CD14-positive monocyte (primary cell): ENCODE measurements at regions not wholly inside any gene's neighbourhood (a gene's known extent, or its start where the extent isn't known, plus 50 kb on each side); places are given as distances from the start of the nearest gene placed in this dataset.

ENCODE experiments used
- DNase-seq, 3 donors: peaks; one replicate each; pipeline ENCODE4 v3.0.0-alpha.2; 2011 to 2022
- H2AFZ ChIP-seq: 2 replicates; pipeline ENCODE4 v1.6.0; 2012; ENCODE audit warnings: mild to moderate bottlenecking, low read depth, low read length, inconsistent platforms; ENCODE audit not compliant: insufficient read depth, poor library complexity, severe bottlenecking
- H3K27ac ChIP-seq, 2 donors: 1 replicate in 1 of 2; 2 replicates in 1 of 2; pipeline ENCODE4 v1.5.1; 2012 to 2013; ENCODE audit warnings: low read length in 2 of 2, control low read depth in 1 of 2, inconsistent platforms in 1 of 2, low read depth in 1 of 2, mild to moderate bottlenecking in 1 of 2
- H3K27me3 ChIP-seq, 2 donors: one replicate each; pipeline versions ENCODE4 v1.6.0 to v1.6.1; 2011 to 2013; ENCODE audit warnings: low read length in 2 of 2; ENCODE audit not compliant: control insufficient read depth in 2 of 2, insufficient read depth in 2 of 2
- H3K36me3 ChIP-seq, 2 donors: replicated peaks in 1 of 2; 1 replicate in 1 of 2; 2 replicates in 1 of 2; pipeline versions ENCODE4 v1.5.1 to v1.6.1; 2012 to 2013; ENCODE audit warnings: low read length in 2 of 2, control low read depth in 1 of 2, inconsistent platforms in 1 of 2, mild to moderate bottlenecking in 1 of 2; ENCODE audit not compliant: insufficient read depth in 2 of 2, control insufficient read depth in 1 of 2
- H3K4me1 ChIP-seq, 2 donors: 1 replicate in 1 of 2; 2 replicates in 1 of 2; pipeline versions ENCODE4 v1.5.1 to v1.6.1; 2012 to 2013; ENCODE audit warnings: low read length in 2 of 2, control low read depth in 1 of 2, inconsistent platforms in 1 of 2, mild to moderate bottlenecking in 1 of 2, moderate library complexity in 1 of 2; ENCODE audit not compliant: insufficient read depth in 2 of 2, control insufficient read depth in 1 of 2
- H3K4me2 ChIP-seq: replicated peaks from 2 replicates; pipeline ENCODE3; 2012; ENCODE audit warnings: low read length, moderate library complexity, mild to moderate bottlenecking; ENCODE audit not compliant: poor library complexity, severe bottlenecking; ENCODE audit errors: extremely low read depth
- H3K4me3 ChIP-seq, 3 experiments: fragments of 200-600 bp in 1 of 3; sonication (generic) in 1 of 3; replicated peaks in 1 of 3; 1 replicate in 2 of 3; 2 replicates in 1 of 3; pipeline ENCODE4 v1.5.1; 2011 to 2013; ENCODE audit warnings: low read length in 3 of 3, mild to moderate bottlenecking in 3 of 3, control low read depth in 2 of 3, low read depth in 2 of 3, inconsistent platforms in 1 of 3, moderate library complexity in 1 of 3
- H3K79me2 ChIP-seq: 2 replicates; pipeline ENCODE4 v1.6.0; 2012; ENCODE audit warnings: mild to moderate bottlenecking, control low read depth, inconsistent platforms, low read length, moderate library complexity; ENCODE audit not compliant: insufficient read depth
- H3K9ac ChIP-seq: 2 replicates; pipeline ENCODE4 v1.6.0; 2017; ENCODE audit warnings: low read length, mild to moderate bottlenecking; ENCODE audit not compliant: insufficient read depth, poor library complexity, severe bottlenecking
- H3K9me3 ChIP-seq, 2 donors: replicated peaks in 1 of 2; 1 replicate in 1 of 2; 2 replicates in 1 of 2; pipeline versions ENCODE4 v1.5.1 to v1.6.1; 2012 to 2013; ENCODE audit warnings: low read length in 2 of 2, control low read depth in 1 of 2; ENCODE audit not compliant: control insufficient read depth in 1 of 2, insufficient read depth in 1 of 2
- H4K20me1 ChIP-seq: 2 replicates; pipeline ENCODE4 v1.6.0; 2012; ENCODE audit warnings: mild to moderate bottlenecking, low read length, control low read depth, moderate library complexity; ENCODE audit not compliant: insufficient read depth
- H3K27ac Mint-ChIP-seq, 7 donors: one replicate each; pipeline ENCODE4 v1.8.0; 2020; ENCODE audit warnings: mild to moderate bottlenecking in 7 of 7, mixed read lengths in 7 of 7, moderate library complexity in 6 of 7, inconsistent platforms in 2 of 7
- H3K27me3 Mint-ChIP-seq, 3 donors: one replicate each; pipeline ENCODE4 v1.8.0; 2021 to 2022; ENCODE audit warnings: low read depth in 3 of 3, mild to moderate bottlenecking in 3 of 3, mixed read lengths in 3 of 3, moderate library complexity in 3 of 3, inconsistent platforms in 1 of 3
- H3K36me3 Mint-ChIP-seq, 2 donors: one replicate each; pipeline ENCODE4 v1.8.0; 2020; ENCODE audit warnings: mixed read lengths in 2 of 2, inconsistent platforms in 1 of 2, mild to moderate bottlenecking in 1 of 2
- H3K4me1 Mint-ChIP-seq: one replicate; pipeline ENCODE4 v1.8.0; 2020; ENCODE audit warnings: mild to moderate bottlenecking, mixed read lengths
- H3K4me3 Mint-ChIP-seq, 2 donors: one replicate each; pipeline ENCODE4 v1.8.0; 2020; ENCODE audit warnings: mild to moderate bottlenecking in 2 of 2, mixed read lengths in 2 of 2, moderate library complexity in 1 of 2
- H3K9me3 Mint-ChIP-seq, 7 donors: one replicate each; pipeline ENCODE4 v1.8.0; 2020 to 2022; ENCODE audit warnings: mixed read lengths in 7 of 7, mild to moderate bottlenecking in 6 of 7, moderate library complexity in 6 of 7, inconsistent platforms in 2 of 7
- WGBS: methylation state at CpG from one replicate; pipeline ENCODE4 v1.1.5; 2013; ENCODE audit warnings: missing lambda C conversion rate; ENCODE audit not compliant: insufficient coverage; 5-methylcytosine and 5-hydroxymethylcytosine counted together
- intact Hi-C, 2 donors: fragments of 100-400 bp; cut with micrococcal nuclease; formaldehyde crosslinking; loops; one replicate each; pipeline versions ENCODE4 v1.15.0 to v1.15.1; 2023
- TF ChIP-seq, protein P1 (sequence below): fragments of 200-600 bp; IDR thresholded peaks from one replicate; pipeline ENCODE4 v1.8.0; 2022; ENCODE audit warnings: antibody characterized with exemption, mild to moderate bottlenecking

DNA sequence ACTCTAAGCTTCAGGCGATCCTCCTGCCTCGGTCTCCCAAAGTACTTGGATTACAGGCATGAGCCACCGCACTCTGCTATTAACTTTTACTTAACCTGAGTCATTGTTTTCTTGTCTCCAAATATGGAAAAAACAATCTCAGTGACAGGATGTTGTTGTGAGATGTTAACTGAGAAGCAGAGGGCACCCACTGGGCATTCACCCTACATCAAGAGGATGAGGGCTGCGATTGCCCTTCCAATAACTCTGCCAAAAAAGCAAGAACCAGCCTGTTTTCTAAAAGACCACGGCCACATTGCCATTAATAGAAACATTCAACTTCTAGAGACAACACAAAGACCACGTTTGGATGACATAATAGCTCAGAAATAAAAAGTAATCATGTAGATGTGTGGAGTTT lies 107.6 kb upstream of the SGK1 start:
- no peak for DNase-seq
- peaks cover 24 to 43% of the 10 kb centered on the region in 2 donors for H3K4me1 ChIP-seq
- H3K4me1 Mint-ChIP-seq = peaks cover 43% of the 10 kb centered on the region
- TF ChIP-seq, protein P1, sequence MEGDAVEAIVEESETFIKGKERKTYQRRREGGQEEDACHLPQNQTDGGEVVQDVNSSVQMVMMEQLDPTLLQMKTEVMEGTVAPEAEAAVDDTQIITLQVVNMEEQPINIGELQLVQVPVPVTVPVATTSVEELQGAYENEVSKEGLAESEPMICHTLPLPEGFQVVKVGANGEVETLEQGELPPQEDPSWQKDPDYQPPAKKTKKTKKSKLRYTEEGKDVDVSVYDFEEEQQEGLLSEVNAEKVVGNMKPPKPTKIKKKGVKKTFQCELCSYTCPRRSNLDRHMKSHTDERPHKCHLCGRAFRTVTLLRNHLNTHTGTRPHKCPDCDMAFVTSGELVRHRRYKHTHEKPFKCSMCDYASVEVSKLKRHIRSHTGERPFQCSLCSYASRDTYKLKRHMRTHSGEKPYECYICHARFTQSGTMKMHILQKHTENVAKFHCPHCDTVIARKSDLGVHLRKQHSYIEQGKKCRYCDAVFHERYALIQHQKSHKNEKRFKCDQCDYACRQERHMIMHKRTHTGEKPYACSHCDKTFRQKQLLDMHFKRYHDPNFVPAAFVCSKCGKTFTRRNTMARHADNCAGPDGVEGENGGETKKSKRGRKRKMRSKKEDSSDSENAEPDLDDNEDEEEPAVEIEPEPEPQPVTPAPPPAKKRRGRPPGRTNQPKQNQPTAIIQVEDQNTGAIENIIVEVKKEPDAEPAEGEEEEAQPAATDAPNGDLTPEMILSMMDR = no peak
- H3K4me3 ChIP-seq = no peak overlapping the region
- intact Hi-C loops = loop anchor here in 1 of 2 donors (10.0 kb wide), 1 partner anchor 191 kb away; no protein-coding TSS in a partner anchor
- no peak overlapping the region for H3K4me2 ChIP-seq
- H2AFZ ChIP-seq = no peak overlapping the region
- H3K36me3 ChIP-seq = no peaks in the 10 kb centered on the region
- H3K27ac ChIP-seq = no peak overlapping the region
- peak overlapping the region in 4 of 7 donors; percentile 14 to 78 (median 48) for H3K27ac Mint-ChIP-seq
- no peaks in the 10 kb centered on the region for H4K20me1 ChIP-seq
- WGBS = no CpG with 5 or more reads among the region's 6 CpGs
- H3K79me2 ChIP-seq = no peaks in the 10 kb centered on the region
- peaks cover 0 to 11% (median 0%) of the 10 kb centered on the region in 7 donors for H3K9me3 Mint-ChIP-seq
- peaks cover 0 to 1% of the 10 kb centered on the region in 2 donors for H3K36me3 Mint-ChIP-seq
- H3K27me3 Mint-ChIP-seq = peaks cover 0 to 4% (median 1%) of the 10 kb centered on the region in 3 donors
- H3K4me3 Mint-ChIP-seq = no peak overlapping the region
- no peak overlapping the region for H3K9ac ChIP-seq
- H3K9me3 ChIP-seq = no peaks in the 10 kb centered on the region
- no peaks in the 10 kb centered on the region for H3K27me3 ChIP-seq

DNA sequence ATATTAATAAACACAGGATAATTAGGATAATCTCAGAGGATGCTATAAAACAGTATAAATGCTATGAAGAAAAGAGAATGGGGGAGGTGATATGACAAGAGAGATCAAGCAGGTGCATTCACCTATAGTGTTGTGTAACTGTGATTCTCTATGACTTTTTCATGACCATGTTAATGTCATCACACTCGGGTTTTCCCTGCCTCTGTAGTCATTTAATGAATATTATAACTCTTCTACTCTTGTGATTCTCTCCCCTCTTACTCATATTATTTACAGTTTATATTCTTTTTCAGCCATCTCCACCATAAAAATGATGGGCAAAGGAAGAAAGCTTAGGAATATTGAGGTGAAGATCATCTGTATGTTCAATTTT lies 106.9 kb upstream of the SGK1 start:
- Histone ChIP-seq H3K9me3 (no peaks in the 10 kb centered on the region), H3K9ac (no peak overlapping the region), H3K4me1 (peaks cover 27 to 43% of the 10 kb centered on the region in 2 donors), H3K36me3 (no peaks in the 10 kb centered on the region), H3K27ac (peak overlapping the region in 1 of 2 donors; percentile 61), H3K4me3 (no peak overlapping the region), H3K79me2 (no peaks in the 10 kb centered on the region), H4K20me1 (no peaks in the 10 kb centered on the region), H2AFZ (no peak overlapping the region), H3K4me2 (no peak overlapping the region), H3K27me3 (no peaks in the 10 kb centered on the region)
- Mint-ChIP-seq H3K4me1 (peaks cover 39% of the 10 kb centered on the region), H3K4me3 (no peak overlapping the region), H3K27ac (peak overlapping the region in 6 of 7 donors; percentile 53 to 89 (median 78)), H3K36me3 (peaks cover 0 to 1% of the 10 kb centered on the region in 2 donors), H3K27me3 (peaks cover 1 to 4% (median 2%) of the 10 kb centered on the region in 3 donors), H3K9me3 (peaks cover 0 to 8% (median 0%) of the 10 kb centered on the region in 7 donors)
- intact Hi-C loops = loop anchor here in 1 of 2 donors (10.0 kb wide), 1 partner anchor 190 kb away; no protein-coding TSS in a partner anchor
- TF ChIP-seq, protein P1 = no peak
- peak in 1 of 3 donors; percentile 70 for DNase-seq
- WGBS = no CpG with 5 or more reads among the region's 1 CpG
